DMS153 (cell line): ENCODE measurements at regions not wholly inside any gene's neighbourhood (a gene's known extent, or its start where the extent isn't known, plus 50 kb on each side); places are given as distances from the start of the nearest gene placed in this dataset.

Experiments used
- DNase-seq: peaks from one replicate; lab custom pipeline; 2025; lab: John Stamatoyannopoulos, UW

- no peak for DNase-seq
Measured at GRCh38 chr18:70666936-70667335, 378.1 kb downstream of the SOCS6 start.

DNA sequence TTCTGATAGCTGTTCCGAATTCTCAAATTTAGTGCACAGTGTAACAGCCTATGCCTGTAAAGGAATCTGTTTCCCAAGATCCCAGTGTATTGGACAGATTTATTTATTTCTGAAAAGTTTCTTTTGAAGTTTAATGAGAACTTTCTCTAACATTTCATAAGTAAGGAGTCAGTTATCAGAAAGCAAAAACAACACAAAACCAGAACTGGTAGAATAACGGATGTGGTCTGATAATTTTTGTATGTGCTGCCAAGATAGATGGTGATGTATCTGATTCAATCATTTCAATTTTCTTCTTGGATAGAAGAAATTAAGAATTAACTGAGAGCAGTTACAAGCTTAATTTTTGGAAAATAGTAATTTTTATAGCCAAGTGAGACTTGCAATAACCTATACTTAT is 374.3 kb downstream of the SOCS6 start:
- no peak for DNase-seq

- DNase-seq = no peak
Measured at GRCh38 chr18:70662588-70662987, 373.7 kb downstream of the SOCS6 start.

DNA sequence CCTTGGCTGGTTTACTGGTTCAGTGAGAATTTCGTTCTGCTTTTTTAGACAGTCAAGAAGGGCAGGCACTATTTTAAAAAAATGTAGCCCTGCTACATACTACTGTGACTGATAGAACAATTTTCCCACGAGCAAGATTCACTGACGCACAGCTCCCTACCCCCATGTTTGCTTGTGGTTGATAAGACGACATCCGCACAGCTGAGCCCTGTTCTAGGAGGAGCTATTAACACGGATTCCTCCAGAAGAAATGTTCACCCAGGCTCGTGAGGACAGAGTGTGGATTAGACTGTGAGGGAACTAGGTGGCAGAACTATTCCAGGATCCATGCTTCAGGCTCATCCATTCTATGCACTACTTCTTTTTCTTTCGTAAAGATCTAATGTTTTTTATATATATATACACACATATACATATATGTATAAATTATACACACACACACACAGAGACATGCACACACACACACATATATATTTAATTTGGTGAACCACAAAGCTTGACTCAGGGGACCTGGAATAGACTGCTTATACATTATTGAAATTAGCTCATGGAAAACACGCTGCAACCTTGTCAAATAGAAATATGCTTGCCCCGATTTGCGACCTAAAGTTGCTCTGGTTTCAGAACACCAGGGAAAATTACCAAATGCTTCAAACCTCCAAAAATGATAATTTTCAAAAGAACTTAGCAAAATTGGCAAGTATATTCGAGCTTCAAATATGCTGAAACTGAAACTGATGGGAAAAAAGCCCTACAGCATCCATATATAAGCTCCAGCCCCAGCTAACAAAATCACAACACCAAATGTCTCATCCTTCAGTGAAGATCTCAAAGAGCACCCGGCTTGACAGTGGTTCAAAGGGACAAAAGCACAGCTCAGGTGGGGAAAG is 370.4 kb downstream of the SOCS6 start:
- DNase-seq = no peak

GRCh38 chr18:70653671-70654070 is 364.8 kb downstream of the SOCS6 start:
- no peak for DNase-seq

- DNase-seq = no peak
Measured at GRCh38 chr18:70650878-70651277, 362.0 kb downstream of the SOCS6 start.

DNA sequence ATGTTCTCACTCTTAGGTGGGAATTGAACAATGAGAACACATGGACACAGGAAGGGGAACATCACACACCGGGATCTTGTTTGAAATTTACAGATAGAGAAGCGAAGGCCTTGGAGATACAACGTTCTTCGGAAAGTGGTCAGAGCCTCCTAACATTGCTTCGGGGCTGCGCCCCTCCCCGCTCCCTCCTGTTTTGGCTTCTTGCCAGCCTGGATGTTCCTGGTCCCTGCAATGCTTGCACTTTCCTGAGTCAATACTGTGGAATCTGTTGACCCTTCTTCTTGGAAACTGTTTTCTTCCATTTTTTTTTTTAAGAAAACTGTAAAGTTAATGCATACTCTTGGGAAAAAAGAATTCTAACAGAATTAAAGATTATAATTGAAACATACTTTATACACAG is 360.8 kb downstream of the SOCS6 start:
- no peak for DNase-seq

- DNase-seq = no peak
Measured at GRCh38 chr18:70645971-70646370, 357.1 kb downstream of the SOCS6 start.

DNA sequence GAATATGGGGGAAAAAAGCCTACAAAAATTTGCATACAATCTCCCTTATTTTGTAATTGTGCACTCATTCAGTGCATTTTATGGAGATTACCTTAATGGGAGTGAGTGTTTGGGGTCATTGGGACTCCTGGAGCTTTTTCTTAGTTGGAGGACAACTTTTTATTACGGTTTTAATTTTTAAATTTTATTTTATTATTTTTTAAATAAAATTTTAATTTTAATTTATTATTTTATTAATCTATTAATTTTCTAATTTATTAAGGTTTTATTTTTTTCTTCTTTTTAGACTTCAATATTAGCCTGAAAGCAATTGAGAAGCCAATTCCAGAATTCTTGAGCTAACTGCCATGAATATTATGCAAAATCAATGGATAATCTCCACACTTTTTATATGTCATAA is 355.0 kb downstream of the SOCS6 start:
- DNase-seq = no peak

GRCh38 chr18:70641156-70641775 is 352.4 kb downstream of the SOCS6 start:
- DNase-seq = no peak

- no peak for DNase-seq
Measured at GRCh38 chr18:70640336-70640887, 351.6 kb downstream of the SOCS6 start.

DNA sequence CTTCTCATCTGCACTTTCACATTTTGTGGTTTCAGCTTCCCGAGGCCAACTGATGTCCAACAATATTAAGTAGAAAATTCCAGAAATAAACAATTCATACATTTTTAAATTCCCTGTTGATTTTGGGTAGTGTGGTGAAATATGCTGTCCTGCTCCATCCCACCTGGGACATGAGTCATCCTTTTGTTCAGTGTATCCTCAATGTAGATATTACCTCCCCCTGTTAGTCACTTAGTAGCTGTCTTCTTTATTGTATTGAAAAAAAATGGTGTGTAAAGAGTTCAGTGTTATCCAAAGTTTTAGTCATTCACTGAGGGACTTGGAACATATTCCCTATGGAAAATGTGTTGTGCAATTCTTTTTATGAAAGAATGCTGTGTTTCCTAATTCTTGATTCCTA is 348.1 kb downstream of the SOCS6 start:
- DNase-seq = no peak

DNA sequence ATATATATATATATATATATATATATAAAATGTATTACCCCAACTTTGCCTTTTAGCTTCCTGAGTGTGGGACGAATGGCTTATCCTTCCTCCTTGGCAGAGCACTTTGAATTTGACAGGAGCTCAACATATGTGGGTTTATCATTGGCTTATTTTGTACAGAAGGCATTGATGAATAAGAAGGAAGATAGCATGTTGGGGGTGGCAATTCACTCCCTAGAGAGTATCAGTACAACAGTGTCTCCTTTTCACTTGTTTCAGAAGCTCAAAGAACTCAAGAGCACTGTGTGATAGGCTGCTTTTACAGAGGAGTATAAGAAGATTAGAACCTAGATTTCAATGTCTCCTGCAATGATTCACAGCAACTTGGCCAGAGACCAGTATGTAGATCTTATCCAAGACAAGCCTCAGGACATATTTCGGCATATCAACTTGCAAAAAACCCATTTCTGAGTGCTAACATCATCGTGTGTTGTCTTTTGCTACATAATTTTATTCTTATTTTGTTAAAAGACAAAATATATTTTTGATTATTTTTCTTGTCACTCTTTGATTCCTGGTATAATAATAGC is 345.8 kb downstream of the SOCS6 start:
- no peak for DNase-seq

- DNase-seq = no peak
Measured at GRCh38 chr18:70627182-70627802, 338.4 kb downstream of the SOCS6 start.

DNA sequence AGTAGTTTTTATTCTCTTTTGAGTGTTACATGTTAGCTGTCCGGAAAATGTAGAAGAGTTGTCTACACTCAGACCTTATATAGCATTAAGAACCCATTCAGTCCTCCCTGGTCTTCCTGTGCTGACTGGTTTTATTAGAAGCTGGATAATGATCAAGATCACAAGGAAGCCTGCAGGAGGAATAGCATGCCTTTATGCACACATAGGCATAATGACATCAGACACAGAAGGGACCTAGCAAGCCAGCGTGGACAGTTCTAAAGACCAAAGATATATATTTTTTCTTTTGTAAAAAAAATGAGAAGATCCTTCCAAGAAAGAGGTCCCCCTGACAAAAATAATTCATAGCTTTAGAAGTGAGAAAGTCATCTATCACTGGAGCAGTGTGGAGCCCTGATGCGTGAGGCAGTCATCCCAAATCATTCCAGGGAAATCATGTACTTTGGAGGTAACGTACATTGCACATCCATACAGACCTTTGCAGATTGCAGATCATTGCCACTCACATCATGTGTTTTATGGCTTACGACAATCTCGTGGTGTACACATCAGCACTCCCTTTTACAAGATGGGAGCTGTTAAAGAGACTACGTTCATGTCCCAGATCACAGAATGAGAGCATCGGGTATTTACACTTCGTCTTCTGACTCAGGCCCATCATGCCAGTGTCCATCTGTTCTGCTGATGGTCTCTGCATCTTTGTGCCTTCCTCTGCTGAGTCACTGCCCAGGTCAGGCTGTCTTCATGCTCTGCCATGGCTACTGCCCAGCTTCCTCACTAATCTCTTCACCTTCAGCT is 334.0 kb downstream of the SOCS6 start:
- DNase-seq = no peak

GRCh38 chr18:70621710-70622109 is 332.9 kb downstream of the SOCS6 start:
- DNase-seq = no peak

GRCh38 chr18:70620837-70621612 is 332.2 kb downstream of the SOCS6 start:
- DNase-seq = no peak

DNA sequence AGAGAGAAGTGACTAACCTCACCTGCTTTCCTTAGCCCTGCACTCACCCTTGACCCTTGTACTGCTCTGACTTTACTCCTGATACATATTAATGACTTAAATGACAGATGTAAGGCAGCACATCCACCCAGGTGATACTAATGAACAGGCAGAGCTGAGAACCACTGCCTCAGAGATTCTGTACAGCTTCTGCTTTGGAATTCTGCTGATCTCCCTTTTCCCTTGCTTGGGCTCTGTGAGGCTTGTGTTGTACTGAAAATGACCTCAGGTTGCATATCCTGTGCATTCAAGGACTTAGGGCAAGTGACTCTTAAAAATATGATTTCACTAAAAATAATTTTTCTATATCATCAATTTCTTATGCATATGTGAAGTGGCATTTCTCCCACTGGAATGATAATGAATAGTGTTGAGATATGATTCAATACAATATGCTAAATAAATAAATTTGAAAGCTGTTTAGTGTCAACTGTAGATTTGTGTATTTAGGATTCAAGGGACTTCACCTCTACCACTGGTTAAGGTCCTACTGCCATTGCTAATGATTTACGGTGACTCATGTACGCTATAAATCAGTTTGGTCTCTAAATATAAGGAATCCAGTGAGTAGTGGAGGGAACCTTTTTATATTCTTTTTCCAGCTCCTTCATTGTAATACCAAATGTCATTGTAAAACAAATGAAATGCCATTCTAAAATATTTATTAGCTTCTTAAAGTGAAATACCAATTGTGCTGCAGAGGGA is 328.3 kb downstream of the SOCS6 start:
- no peak for DNase-seq

- DNase-seq = no peak
Measured at GRCh38 chr18:70600225-70600925, 311.5 kb downstream of the SOCS6 start.

DNA sequence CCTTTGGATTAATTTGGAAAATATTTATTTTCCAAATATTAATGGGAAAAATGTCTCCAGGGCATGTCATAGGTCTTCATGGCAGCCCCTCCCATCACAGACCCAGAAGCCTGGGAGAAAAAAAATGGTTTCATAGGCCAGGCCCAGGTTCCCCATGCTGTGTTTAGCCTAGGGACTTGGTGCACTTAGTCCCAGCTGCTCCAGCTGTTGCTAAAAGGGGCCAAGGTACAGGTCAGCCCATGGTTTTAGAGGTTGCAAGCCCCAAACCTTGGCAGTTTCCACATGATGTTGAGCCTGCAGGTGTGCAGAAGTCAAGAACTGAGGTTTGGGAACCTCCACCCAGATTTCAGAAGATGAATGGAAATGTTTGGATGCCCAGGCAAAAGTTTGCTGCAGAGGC is 309.6 kb downstream of the SOCS6 start:
- DNase-seq = no peak
